DMS 273 (cell line): ENCODE measurements at regions not wholly inside any gene's neighbourhood (a gene's known extent, or its start where the extent isn't known, plus 50 kb on each side); places are given as distances from the start of the nearest gene placed in this dataset.
"Not testable (repeated sequence)": the region's sequence is repeated elsewhere in the genome, so short reads cannot be mapped to it uniquely, and the experiment has no call there.

Experiments
- DNase-seq: peaks from one replicate; lab custom pipeline; 2025; ENCODE audit not compliant: unreplicated experiment; lab: John Stamatoyannopoulos, UW

DNA sequence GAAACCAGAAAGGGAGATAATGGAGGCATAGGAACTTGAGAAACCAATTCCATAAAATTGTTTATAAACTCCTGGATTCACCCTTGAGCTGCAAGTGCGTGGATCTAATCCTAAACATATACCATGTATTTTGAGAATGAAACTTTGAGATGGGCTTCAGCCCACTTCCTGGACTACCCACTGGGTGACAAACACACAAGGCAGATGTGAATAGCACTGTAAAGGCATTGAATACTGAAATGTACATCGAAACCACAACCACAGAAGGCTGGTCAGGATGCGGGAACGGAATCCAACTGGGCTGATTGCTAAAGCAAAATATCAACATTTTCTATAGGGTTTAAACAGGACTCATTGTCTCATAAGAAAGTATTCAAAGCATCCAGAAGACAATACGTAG is 228.5 kb upstream of the ZEB2 start:
- DNase-seq: no peak

- peak; percentile 6 for DNase-seq
Measured at GRCh38 chr2:144747571-144747970, 227.7 kb upstream of the ZEB2 start.

GRCh38 chr2:144745424-144745823 is 225.5 kb upstream of the ZEB2 start:
- no peak for DNase-seq

DNA sequence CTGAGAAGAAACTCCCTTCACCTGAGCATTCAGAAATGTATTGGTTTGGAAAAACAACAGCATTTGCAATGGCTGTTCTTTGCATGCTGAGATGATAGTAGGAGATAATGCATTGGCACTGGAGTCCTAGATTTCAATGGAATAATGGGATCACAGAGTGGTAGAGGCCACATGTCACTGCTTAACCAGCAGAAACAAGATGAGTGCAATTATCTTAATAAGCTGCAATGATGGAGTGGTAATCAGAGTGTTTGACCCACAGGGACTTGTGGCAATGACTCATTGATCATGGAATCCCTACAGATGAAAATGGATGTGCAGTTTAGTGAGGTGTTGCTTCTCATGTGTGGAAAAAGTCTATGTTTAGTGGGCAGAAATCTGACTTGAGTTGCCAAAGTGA is 218.8 kb upstream of the ZEB2 start:
- DNase-seq: no peak

DNA sequence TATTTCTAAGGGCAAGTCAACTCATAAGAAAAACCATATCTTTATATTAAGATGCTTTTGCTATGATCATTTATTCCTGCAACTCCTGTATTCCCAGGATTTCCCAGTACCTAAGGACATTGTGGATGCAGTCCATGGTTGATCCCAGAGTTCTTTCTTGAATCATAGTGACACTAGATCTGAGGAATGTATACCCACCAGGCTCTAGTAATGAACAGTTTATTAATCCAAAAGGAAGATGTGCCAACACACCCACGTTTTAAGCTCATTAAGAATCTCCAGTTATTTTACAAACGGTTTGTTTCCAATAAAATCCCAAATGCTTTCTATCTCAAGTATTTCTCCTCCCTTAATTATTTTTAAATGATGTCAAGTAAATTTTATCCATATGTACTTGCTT is 210.8 kb upstream of the ZEB2 start:
- DNase-seq: no peak

- DNase-seq: not testable (repeated sequence)
Measured at GRCh38 chr2:144724460-144724859, 204.5 kb upstream of the ZEB2 start.

GRCh38 chr2:144718376-144718775 is 198.5 kb upstream of the ZEB2 start:
- no peak for DNase-seq

GRCh38 chr2:144715992-144716391 is 196.1 kb upstream of the ZEB2 start:
- DNase-seq: no peak

- no peak for DNase-seq
Measured at GRCh38 chr2:144713410-144713809, 193.5 kb upstream of the ZEB2 start.

GRCh38 chr2:144712550-144712940 is 192.6 kb upstream of the ZEB2 start:
- no peak for DNase-seq

- peak; percentile 61 for DNase-seq
Measured at GRCh38 chr2:144711630-144712549, 192.0 kb upstream of the ZEB2 start.

DNA sequence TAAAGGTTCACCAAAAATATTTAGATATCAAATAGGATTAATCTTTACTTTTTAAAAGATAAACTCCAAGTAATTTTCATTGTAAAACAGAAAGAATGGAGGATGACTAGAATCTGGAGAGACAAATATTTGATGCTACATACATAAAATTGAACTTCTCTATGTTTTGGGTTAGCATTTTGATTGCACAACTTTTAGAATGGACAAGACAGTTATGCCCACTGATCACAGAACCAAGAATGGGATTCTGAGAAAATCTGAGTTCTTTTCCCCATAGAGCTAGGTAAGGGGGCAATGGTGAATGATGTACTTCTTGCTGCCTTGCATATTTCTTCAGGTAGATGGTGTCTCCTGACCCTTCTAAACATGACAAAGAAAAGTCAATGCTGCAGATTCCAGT is 191.2 kb upstream of the ZEB2 start:
- no peak for DNase-seq

- DNase-seq: no peak
Measured at GRCh38 chr2:144708626-144709025, 188.7 kb upstream of the ZEB2 start.

GRCh38 chr2:144707736-144708326 is 187.9 kb upstream of the ZEB2 start:
- DNase-seq: no peak

GRCh38 chr2:144706647-144707046 is 186.7 kb upstream of the ZEB2 start:
- no peak for DNase-seq

- DNase-seq: no peak
Measured at GRCh38 chr2:144705328-144706245, 185.7 kb upstream of the ZEB2 start.

DNA sequence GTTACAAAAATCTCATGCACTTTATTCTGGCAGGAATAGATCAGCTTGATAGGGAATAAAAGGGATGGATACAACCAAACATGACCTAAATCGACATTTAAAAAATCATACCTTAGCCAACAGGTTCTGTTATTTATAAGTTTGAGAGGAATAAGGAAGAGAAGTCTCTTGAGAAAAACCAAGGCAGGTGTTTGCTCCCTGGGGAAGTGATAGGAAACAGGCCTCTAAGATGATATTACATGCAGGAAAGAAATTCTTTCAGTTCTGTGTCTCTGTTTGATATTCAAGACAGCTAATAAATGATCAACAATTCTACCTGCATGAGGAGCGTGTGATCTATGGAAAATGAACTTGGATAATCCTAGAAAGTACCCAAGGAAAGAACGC is 184.8 kb upstream of the ZEB2 start:
- no peak for DNase-seq

DNA sequence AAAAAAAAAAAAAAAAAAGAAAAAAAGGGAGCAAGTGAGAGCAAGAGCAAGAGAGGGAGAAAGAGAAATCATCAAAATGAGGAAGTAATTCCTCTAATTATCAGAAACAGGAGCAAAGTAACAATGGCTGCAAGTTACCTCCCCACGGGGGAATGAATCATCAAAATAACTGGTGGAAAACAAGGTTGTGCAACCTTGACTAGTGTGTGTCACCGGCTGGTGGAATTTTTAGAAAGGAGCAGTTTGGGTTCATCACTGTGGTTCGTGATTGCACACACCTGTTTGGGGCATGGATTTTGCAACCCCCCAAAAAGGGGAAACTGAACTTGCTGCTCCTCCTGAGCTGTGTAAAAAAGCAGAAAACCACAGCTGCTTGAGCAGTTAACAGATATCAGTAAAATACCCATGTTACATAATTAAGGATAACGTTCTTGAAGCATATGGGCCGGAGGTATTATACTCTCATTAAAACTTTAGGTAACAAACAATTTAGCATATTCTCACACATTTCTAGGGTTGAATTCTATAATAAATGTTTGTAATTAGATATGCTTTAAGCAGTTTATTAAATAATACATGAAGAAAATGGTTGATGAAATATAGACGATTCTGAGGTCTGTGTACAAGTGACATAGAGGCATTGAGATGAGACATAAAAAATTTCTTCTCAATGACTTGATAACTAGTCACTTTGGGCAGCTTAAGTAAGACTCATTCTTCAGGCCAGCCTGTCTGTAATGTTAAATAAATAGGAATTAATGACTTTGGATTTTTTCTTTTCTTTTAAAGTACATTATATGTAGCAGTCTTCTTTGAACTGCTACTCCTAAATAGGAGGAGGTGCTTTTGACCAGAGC is 184.2 kb upstream of the ZEB2 start:
- DNase-seq: no peak

GRCh38 chr2:144702051-144702450 is 182.1 kb upstream of the ZEB2 start:
- DNase-seq: no peak

DNA sequence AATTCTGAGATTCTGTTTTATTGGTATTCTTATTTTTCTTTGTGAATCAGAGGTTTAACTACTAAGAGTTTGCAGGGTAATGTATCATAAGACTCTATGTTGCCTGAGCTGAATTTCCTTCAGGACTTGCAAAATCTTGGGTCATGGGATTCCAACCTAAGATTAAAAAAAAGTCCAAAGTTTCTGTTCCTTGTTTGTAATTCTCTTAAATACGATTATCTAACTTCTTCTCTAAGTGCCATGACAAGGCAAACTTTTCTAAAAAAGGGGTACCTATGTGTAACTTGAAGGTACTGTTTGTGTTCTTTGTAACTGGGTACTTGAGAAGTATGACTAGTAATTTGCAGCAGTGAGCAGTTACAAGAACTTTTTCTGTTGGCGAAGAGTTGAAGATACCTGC is 181.3 kb upstream of the ZEB2 start:
- no peak for DNase-seq

GRCh38 chr2:144698156-144698555 is 178.2 kb upstream of the ZEB2 start:
- no peak for DNase-seq
